ENCODE measurements at regions not wholly inside any gene's neighbourhood (a gene's known extent, or its start where the extent isn't known, plus 50 kb on each side); places are given as distances from the start of the nearest gene placed in this dataset.

DNA sequence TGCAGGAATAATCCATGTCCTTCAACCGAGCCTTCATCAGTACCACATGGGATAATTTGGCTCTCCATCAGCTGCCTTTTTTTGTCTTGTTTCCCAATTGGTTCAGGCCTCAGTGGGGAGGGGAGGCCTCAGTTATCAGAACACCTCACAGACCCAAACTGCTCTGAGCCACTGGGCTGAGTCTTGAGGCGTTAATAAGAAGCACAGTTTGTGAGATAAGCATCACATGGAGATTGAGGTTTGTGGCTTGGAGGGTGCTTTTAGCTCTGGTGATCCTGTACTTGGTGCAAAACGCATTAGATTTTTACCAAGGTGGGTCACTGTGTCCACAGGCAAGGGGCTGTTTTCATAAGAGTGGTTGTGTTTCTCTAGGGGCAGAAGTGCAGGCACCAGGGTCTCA, 82.8 kb upstream of the HPF1 start:
- TF ChIP-seq ZBTB7A (CRISPR knock-in tag; IDR thresholded peaks at IDR 0.05) (no peak), KDM5B (CRISPR knock-in tag; IDR thresholded peaks at IDR 0.05; ENCODE audit: borderline replicate concordance) (no peak), POLR2AphosphoS5 (IDR thresholded peaks at IDR 0.05; ENCODE audit: low read depth, low read length) (no peak), ARID2 (CRISPR knock-in tag; IDR thresholded peaks at IDR 0.05; ENCODE audit: borderline replicate concordance) (no peak), MIER3 (CRISPR knock-in tag; IDR thresholded peaks at IDR 0.05; ENCODE audit: borderline replicate concordance) (no peak), FOSL1 (CRISPR knock-in tag; IDR thresholded peaks at IDR 0.05; ENCODE audit: borderline replicate concordance) (no peak), ZNF530 (CRISPR knock-in tag; IDR thresholded peaks at IDR 0.05; ENCODE audit: low read depth) (no peak), KAT7 (CRISPR knock-in tag; IDR thresholded peaks at IDR 0.05; ENCODE audit: borderline replicate concordance) (no peak), SIN3A (IDR thresholded peaks at IDR 0.05; ENCODE audit: borderline replicate concordance, low read depth, low read length) (no peak), ZNF282 (IDR thresholded peaks at IDR 0.05; ENCODE audit: partially characterized antibody) (no peak), EP300 (IDR thresholded peaks at IDR 0.05; ENCODE audit: low read depth in 2 of 2, low read length in 2 of 2) (no peak), EP300 (CRISPR knock-in tag; IDR thresholded peaks at IDR 0.05; ENCODE audit: borderline replicate concordance) (no peak), ARNT (IDR thresholded peaks at IDR 0.05) (no peak)
- TF ChIP-seq, protein P1, sequence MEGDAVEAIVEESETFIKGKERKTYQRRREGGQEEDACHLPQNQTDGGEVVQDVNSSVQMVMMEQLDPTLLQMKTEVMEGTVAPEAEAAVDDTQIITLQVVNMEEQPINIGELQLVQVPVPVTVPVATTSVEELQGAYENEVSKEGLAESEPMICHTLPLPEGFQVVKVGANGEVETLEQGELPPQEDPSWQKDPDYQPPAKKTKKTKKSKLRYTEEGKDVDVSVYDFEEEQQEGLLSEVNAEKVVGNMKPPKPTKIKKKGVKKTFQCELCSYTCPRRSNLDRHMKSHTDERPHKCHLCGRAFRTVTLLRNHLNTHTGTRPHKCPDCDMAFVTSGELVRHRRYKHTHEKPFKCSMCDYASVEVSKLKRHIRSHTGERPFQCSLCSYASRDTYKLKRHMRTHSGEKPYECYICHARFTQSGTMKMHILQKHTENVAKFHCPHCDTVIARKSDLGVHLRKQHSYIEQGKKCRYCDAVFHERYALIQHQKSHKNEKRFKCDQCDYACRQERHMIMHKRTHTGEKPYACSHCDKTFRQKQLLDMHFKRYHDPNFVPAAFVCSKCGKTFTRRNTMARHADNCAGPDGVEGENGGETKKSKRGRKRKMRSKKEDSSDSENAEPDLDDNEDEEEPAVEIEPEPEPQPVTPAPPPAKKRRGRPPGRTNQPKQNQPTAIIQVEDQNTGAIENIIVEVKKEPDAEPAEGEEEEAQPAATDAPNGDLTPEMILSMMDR (CRISPR knock-in tag; IDR thresholded peaks at IDR 0.05), result no peak
- TF ChIP-seq, protein P2, sequence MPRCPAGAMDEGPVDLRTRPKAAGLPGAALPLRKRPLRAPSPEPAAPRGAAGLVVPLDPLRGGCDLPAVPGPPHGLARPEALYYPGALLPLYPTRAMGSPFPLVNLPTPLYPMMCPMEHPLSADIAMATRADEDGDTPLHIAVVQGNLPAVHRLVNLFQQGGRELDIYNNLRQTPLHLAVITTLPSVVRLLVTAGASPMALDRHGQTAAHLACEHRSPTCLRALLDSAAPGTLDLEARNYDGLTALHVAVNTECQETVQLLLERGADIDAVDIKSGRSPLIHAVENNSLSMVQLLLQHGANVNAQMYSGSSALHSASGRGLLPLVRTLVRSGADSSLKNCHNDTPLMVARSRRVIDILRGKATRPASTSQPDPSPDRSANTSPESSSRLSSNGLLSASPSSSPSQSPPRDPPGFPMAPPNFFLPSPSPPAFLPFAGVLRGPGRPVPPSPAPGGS (CRISPR knock-in tag; IDR thresholded peaks at IDR 0.05), result no peak

Data from HepG2 (cell line).